ENCODE measurements at regions not wholly inside any gene's neighbourhood (a gene's known extent, or its start where the extent isn't known, plus 50 kb on each side); places are given as distances from the start of the nearest gene placed in this dataset.

DNA sequence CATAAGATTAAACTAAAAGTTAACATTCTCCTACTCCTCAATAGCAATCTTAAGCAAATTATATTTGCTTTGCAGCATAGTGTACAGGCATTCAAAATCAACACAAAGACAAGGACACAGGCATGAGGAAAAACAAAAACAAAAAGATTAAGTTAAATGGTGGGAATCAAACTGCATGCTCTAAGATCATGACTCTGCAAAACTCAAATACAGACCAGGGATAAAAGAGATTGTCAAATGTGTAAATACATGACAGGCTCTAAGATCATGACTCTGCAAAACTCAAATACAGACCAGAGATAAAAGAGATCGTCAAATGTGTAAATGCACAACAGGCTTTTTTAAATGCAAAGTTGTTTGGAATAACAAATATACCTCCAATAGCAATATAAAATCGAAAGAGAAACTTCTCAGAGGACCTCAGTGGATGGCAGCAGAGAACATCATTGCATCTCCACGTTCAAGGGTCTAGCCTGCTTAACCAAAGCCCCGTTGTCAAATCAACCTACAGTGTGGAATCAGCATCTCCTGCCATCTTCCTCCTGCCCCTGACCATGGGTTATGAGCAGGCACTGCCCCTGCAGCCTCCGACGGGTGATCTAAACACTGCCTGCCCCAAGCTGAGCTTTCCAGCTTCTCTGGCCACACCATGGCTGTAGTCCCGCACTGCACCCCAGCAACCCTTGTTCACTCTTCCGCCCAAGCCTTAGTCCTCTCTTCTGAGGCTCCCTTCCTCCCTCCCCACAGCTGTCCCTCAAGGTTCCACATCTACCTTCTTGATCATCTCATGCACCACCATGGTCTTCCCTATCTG is 446.1 kb downstream of the SOX9 start:
- peaks cover 74% of the 10 kb centered on the region for H3K79me2 ChIP-seq
- H2AFZ ChIP-seq = no peak overlapping the region
- no peaks in the 10 kb centered on the region for H3K9me3 ChIP-seq (ENCODE audit: low read depth)
- H3K27me3 ChIP-seq = no peaks in the 10 kb centered on the region
- H4K20me1 ChIP-seq (ENCODE audit: insufficient read depth, poor library complexity, severe bottlenecking) = peaks cover 9% of the 10 kb centered on the region
- no peak overlapping the region for H3K4me2 ChIP-seq
- no peaks in the 10 kb centered on the region for H3K4me1 ChIP-seq (ENCODE audit: insufficient read depth)
- H3K4me3 ChIP-seq = no peak overlapping the region
- no peak overlapping the region for H3K27ac ChIP-seq
- DNase-seq (ENCODE audit: low spot score) = no peak
- H3K9me2 ChIP-seq (replicated peaks; ENCODE audit: insufficient read depth) = no peaks in the 10 kb centered on the region
- TF ChIP-seq EZH2phosphoT487 (IDR thresholded peaks at IDR 0.05; ENCODE audit: low read depth, severe bottlenecking, unreplicated experiment) (no peak), EZH2 (IDR thresholded peaks at IDR 0.05; ENCODE audit: borderline replicate concordance) (no peak)
- TF ChIP-seq, protein P1, sequence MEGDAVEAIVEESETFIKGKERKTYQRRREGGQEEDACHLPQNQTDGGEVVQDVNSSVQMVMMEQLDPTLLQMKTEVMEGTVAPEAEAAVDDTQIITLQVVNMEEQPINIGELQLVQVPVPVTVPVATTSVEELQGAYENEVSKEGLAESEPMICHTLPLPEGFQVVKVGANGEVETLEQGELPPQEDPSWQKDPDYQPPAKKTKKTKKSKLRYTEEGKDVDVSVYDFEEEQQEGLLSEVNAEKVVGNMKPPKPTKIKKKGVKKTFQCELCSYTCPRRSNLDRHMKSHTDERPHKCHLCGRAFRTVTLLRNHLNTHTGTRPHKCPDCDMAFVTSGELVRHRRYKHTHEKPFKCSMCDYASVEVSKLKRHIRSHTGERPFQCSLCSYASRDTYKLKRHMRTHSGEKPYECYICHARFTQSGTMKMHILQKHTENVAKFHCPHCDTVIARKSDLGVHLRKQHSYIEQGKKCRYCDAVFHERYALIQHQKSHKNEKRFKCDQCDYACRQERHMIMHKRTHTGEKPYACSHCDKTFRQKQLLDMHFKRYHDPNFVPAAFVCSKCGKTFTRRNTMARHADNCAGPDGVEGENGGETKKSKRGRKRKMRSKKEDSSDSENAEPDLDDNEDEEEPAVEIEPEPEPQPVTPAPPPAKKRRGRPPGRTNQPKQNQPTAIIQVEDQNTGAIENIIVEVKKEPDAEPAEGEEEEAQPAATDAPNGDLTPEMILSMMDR (IDR thresholded peaks at IDR 0.05; ENCODE audit: poor library complexity) = no peak
- WGBS (ENCODE audit: low lambda C conversion rate, missing lambda C conversion rate) = 82% methylated on average over 8 of the region's 8 CpGs
- no peaks in the 10 kb centered on the region for H3K36me3 ChIP-seq (replicated peaks; ENCODE audit: insufficient read depth, low read depth)

DNA sequence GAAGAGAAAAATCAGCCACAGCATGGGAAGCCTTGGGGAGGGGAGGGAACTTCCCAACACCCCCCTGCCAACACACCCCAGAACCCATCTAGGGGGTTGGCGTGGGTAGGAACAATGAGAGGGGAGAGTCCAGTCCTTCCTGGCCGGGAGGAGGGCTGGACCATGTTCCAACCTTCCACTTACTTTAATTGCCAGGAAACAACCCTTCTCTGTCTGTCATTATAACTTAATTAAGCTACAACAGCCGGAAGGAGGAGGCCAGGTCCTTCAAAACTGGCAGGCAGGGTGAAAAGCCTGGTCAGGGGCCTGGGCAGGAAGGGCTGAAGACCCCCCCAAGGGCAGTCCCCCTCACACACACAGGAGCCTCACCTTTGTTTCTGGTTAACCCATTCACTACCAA is 447.0 kb downstream of the SOX9 start:
- H2AFZ ChIP-seq = no peak overlapping the region
- no peaks in the 10 kb centered on the region for H3K9me3 ChIP-seq (ENCODE audit: low read depth)
- no peaks in the 10 kb centered on the region for H3K9me2 ChIP-seq (replicated peaks; ENCODE audit: insufficient read depth)
- WGBS (ENCODE audit: low lambda C conversion rate, missing lambda C conversion rate) = 54% methylated on average over 3 of the region's 3 CpGs
- no peak overlapping the region for H3K27ac ChIP-seq
- H3K4me1 ChIP-seq (ENCODE audit: insufficient read depth) = no peaks in the 10 kb centered on the region
- no peak overlapping the region for H3K4me2 ChIP-seq
- TF ChIP-seq EZH2 (IDR thresholded peaks at IDR 0.05; ENCODE audit: borderline replicate concordance) = no peak
- no peak for TF ChIP-seq EZH2phosphoT487 (IDR thresholded peaks at IDR 0.05; ENCODE audit: low read depth, severe bottlenecking, unreplicated experiment)
- TF ChIP-seq, protein P1 (IDR thresholded peaks at IDR 0.05; ENCODE audit: poor library complexity) = no peak
- no peak for DNase-seq (ENCODE audit: low spot score)
- peaks cover 9% of the 10 kb centered on the region for H4K20me1 ChIP-seq (ENCODE audit: insufficient read depth, poor library complexity, severe bottlenecking)
- peaks cover 76% of the 10 kb centered on the region for H3K79me2 ChIP-seq
- H3K4me3 ChIP-seq = no peak overlapping the region
- no peaks in the 10 kb centered on the region for H3K36me3 ChIP-seq (replicated peaks; ENCODE audit: insufficient read depth, low read depth)
- no peaks in the 10 kb centered on the region for H3K27me3 ChIP-seq

DNA sequence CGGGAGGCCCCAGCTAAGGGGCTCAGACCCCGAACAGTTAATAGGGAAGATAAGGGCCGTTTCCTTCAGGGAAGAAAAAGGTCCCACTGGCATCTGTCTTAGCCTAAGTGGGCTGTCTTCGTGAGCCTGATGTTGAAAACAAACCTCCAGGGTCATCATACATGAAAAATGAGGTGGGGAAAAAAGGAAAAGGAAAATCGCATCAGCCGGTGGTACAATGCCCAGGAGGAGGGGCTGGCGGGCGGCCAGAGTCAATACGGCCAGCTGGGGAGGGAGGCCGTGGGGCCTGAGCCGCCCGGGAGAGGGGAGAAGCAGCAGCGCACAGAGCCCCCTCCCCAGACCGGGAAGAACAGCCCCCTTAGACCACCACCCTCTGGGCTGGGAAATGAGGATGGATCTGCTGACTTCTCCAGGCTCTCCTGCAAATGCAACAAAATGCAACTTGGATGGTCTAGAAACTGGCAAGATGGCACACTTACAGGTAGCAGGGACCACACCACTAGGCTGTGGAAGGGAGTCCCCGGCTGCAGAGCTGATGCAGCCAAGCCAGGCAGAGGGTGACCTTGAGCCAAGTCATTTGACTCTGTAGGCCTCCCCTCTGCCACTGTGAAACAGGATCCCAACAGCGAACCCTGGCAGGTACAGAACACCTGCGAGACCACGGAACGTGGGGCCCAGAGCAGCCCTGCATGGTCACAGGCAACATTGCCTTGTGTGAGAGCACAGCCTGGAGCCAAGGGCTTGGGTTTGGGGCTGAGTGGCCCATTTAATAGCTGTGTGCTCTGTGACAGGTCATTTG is 448.5 kb downstream of the SOX9 start:
- H3K4me1 ChIP-seq (ENCODE audit: insufficient read depth) = no peaks in the 10 kb centered on the region
- H2AFZ ChIP-seq = no peak overlapping the region
- peaks cover 5% of the 10 kb centered on the region for H4K20me1 ChIP-seq (ENCODE audit: insufficient read depth, poor library complexity, severe bottlenecking)
- no peaks in the 10 kb centered on the region for H3K36me3 ChIP-seq (replicated peaks; ENCODE audit: insufficient read depth, low read depth)
- H3K9me2 ChIP-seq (replicated peaks; ENCODE audit: insufficient read depth) = no peaks in the 10 kb centered on the region
- no peak for TF ChIP-seq EZH2 (IDR thresholded peaks at IDR 0.05; ENCODE audit: borderline replicate concordance)
- no peak for TF ChIP-seq EZH2phosphoT487 (IDR thresholded peaks at IDR 0.05; ENCODE audit: low read depth, severe bottlenecking, unreplicated experiment)
- TF ChIP-seq, protein P1 (IDR thresholded peaks at IDR 0.05; ENCODE audit: poor library complexity) = no peak
- DNase-seq (ENCODE audit: low spot score) = no peak
- H3K4me2 ChIP-seq = no peak overlapping the region
- H3K9me3 ChIP-seq (ENCODE audit: low read depth) = no peaks in the 10 kb centered on the region
- no peak overlapping the region for H3K27ac ChIP-seq
- H3K4me3 ChIP-seq = no peak overlapping the region
- WGBS (ENCODE audit: low lambda C conversion rate, missing lambda C conversion rate) = 67% methylated on average over 18 of the region's 19 CpGs
- H3K79me2 ChIP-seq = peaks cover 76% of the 10 kb centered on the region
- H3K27me3 ChIP-seq = no peaks in the 10 kb centered on the region
